ENCODE measurements at regions not wholly inside any gene's neighbourhood (a gene's known extent, or its start where the extent isn't known, plus 50 kb on each side); places are given as distances from the start of the nearest gene placed in this dataset.

- Histone ChIP-seq H3K4me1 (ENCODE audit: insufficient read depth, poor library complexity, severe bottlenecking) (no peaks in the 10 kb centered on the region), H3K27ac (ENCODE audit: poor library complexity, severe bottlenecking) (no peak overlapping the region), H3K9me3 (ENCODE audit: severe bottlenecking) (no peaks in the 10 kb centered on the region), H3K27me3 (ENCODE audit: insufficient read depth, poor library complexity, severe bottlenecking) (no peaks in the 10 kb centered on the region), H3K36me3 (ENCODE audit: low read depth) (no peaks in the 10 kb centered on the region), H3K4me3 (ENCODE audit: severe bottlenecking) (no peak overlapping the region)
- ATAC-seq (ENCODE audit: low read depth) (no peak), DNase-seq (ENCODE audit: low spot score) (no peak)
- TF ChIP-seq CTCF (IDR thresholded peaks at IDR 0.05; ENCODE audit: poor library complexity, severe bottlenecking), result no peak
Observed at GRCh38 chr12:28708918-28709371, 440.1 kb upstream of the FAR2 start.

- no peak for ATAC-seq (ENCODE audit: low read depth)
- H3K4me1 ChIP-seq (ENCODE audit: insufficient read depth, poor library complexity, severe bottlenecking), result no peaks in the 10 kb centered on the region
- no peak for DNase-seq (ENCODE audit: low spot score)
- no peaks in the 10 kb centered on the region for H3K27me3 ChIP-seq (ENCODE audit: insufficient read depth, poor library complexity, severe bottlenecking)
- TF ChIP-seq CTCF (IDR thresholded peaks at IDR 0.05; ENCODE audit: poor library complexity, severe bottlenecking), result no peak
- no peak overlapping the region for H3K4me3 ChIP-seq (ENCODE audit: severe bottlenecking)
- H3K27ac ChIP-seq (ENCODE audit: poor library complexity, severe bottlenecking), result no peak overlapping the region
- H3K9me3 ChIP-seq (ENCODE audit: severe bottlenecking), result no peaks in the 10 kb centered on the region
- no peaks in the 10 kb centered on the region for H3K36me3 ChIP-seq (ENCODE audit: low read depth)
Observed at GRCh38 chr12:28709986-28710685, 438.9 kb upstream of the FAR2 start.

GRCh38 chr12:28710882-28711281, 438.2 kb upstream of the FAR2 start:
- Histone ChIP-seq H3K36me3 (ENCODE audit: low read depth) (no peaks in the 10 kb centered on the region), H3K9me3 (ENCODE audit: severe bottlenecking) (no peaks in the 10 kb centered on the region), H3K4me3 (ENCODE audit: severe bottlenecking) (no peak overlapping the region), H3K27me3 (ENCODE audit: insufficient read depth, poor library complexity, severe bottlenecking) (no peaks in the 10 kb centered on the region), H3K4me1 (ENCODE audit: insufficient read depth, poor library complexity, severe bottlenecking) (no peaks in the 10 kb centered on the region), H3K27ac (ENCODE audit: poor library complexity, severe bottlenecking) (no peak overlapping the region)
- DNase-seq (ENCODE audit: low spot score), result no peak
- no peak; the same call in 2 of the 3 replicates for ATAC-seq (ENCODE audit: low read depth)
- no peak for TF ChIP-seq CTCF (IDR thresholded peaks at IDR 0.05; ENCODE audit: poor library complexity, severe bottlenecking)

GRCh38 chr12:28711421-28711820, 437.7 kb upstream of the FAR2 start:
- Histone ChIP-seq H3K27ac (ENCODE audit: poor library complexity, severe bottlenecking) (no peak overlapping the region), H3K4me1 (ENCODE audit: insufficient read depth, poor library complexity, severe bottlenecking) (no peaks in the 10 kb centered on the region), H3K9me3 (ENCODE audit: severe bottlenecking) (no peaks in the 10 kb centered on the region), H3K4me3 (ENCODE audit: severe bottlenecking) (no peak overlapping the region), H3K27me3 (ENCODE audit: insufficient read depth, poor library complexity, severe bottlenecking) (no peaks in the 10 kb centered on the region), H3K36me3 (ENCODE audit: low read depth) (no peaks in the 10 kb centered on the region)
- ATAC-seq (ENCODE audit: low read depth) (no peak), DNase-seq (ENCODE audit: low spot score) (no peak)
- no peak for TF ChIP-seq CTCF (IDR thresholded peaks at IDR 0.05; ENCODE audit: poor library complexity, severe bottlenecking)

- TF ChIP-seq CTCF (IDR thresholded peaks at IDR 0.05; ENCODE audit: poor library complexity, severe bottlenecking), result no peak
- Histone ChIP-seq H3K27me3 (ENCODE audit: insufficient read depth, poor library complexity, severe bottlenecking) (no peaks in the 10 kb centered on the region), H3K4me1 (ENCODE audit: insufficient read depth, poor library complexity, severe bottlenecking) (no peaks in the 10 kb centered on the region), H3K9me3 (ENCODE audit: severe bottlenecking) (no peaks in the 10 kb centered on the region), H3K36me3 (ENCODE audit: low read depth) (no peaks in the 10 kb centered on the region), H3K27ac (ENCODE audit: poor library complexity, severe bottlenecking) (no peak overlapping the region), H3K4me3 (ENCODE audit: severe bottlenecking) (no peak overlapping the region)
- no peak for ATAC-seq (ENCODE audit: low read depth)
- no peak for DNase-seq (ENCODE audit: low spot score)
Observed at GRCh38 chr12:28742791-28743190, 406.3 kb upstream of the FAR2 start.
